ENCODE measurements at regions not wholly inside any gene's neighbourhood (a gene's known extent, or its start where the extent isn't known, plus 50 kb on each side); places are given as distances from the start of the nearest gene placed in this dataset.

DNA sequence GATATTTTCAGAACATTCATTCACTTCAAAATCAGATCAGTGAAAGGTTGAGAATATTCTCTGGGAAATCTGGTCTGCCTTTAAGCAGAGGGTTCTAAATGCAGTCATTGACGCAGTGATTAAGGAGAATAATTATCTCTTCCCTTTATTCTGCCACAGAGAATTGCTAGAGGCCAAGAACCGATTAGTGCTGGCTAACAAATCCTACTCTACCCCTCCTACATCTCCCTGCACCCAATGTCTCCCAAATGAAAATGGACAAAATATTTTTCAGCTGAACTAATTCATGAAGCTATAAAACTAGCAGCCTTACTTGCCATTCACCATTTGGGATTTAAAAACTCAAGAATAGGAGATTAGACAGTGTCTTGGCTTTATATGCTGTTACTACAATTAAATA, 185.5 kb upstream of the SOX9 start:
- TF ChIP-seq, protein P1, sequence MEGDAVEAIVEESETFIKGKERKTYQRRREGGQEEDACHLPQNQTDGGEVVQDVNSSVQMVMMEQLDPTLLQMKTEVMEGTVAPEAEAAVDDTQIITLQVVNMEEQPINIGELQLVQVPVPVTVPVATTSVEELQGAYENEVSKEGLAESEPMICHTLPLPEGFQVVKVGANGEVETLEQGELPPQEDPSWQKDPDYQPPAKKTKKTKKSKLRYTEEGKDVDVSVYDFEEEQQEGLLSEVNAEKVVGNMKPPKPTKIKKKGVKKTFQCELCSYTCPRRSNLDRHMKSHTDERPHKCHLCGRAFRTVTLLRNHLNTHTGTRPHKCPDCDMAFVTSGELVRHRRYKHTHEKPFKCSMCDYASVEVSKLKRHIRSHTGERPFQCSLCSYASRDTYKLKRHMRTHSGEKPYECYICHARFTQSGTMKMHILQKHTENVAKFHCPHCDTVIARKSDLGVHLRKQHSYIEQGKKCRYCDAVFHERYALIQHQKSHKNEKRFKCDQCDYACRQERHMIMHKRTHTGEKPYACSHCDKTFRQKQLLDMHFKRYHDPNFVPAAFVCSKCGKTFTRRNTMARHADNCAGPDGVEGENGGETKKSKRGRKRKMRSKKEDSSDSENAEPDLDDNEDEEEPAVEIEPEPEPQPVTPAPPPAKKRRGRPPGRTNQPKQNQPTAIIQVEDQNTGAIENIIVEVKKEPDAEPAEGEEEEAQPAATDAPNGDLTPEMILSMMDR (IDR thresholded peaks at IDR 0.05; ENCODE audit: insufficient read depth, low read length, poor library complexity, severe bottlenecking) = no peak
- TF ChIP-seq EZH2phosphoT487 (conservative IDR thresholded peaks at IDR 0.05; ENCODE audit: low read length) = no peak
